Activated CD4-positive, alpha-beta T cell treated with anti-CD3 and anti-CD28 coated beads for 36 hours (primary cell): ENCODE measurements at regions not wholly inside any gene's neighbourhood (a gene's known extent, or its start where the extent isn't known, plus 50 kb on each side); places are given as distances from the start of the nearest gene placed in this dataset.
A peak's percentile ranks its signal among the peaks of the same experiment; 100 is the strongest.

Source experiments
- ATAC-seq: fragments of 200-7000 bp; cut with Tn5 transposase; one replicate; pipeline ENCODE4 v1.10.0; 2021; ENCODE audit warnings: mild to moderate bottlenecking, moderate library complexity
- CTCF ChIA-PET: fragments of 350-600 bp; sonication (Branson Sonifier 250); formaldehyde crosslinking; loops from one replicate; lab custom pipeline; 2021; ENCODE audit warnings: antibody characterized with exemption; lab: Charles Lee
- POLR2A ChIA-PET: fragments of 350-600 bp; sonication (Branson Sonifier 250); formaldehyde crosslinking; loops from one replicate; lab custom pipeline; 2021; ENCODE audit warnings: antibody characterized with exemption, inconsistent platforms; lab: Charles Lee
- DNase-seq: peaks from one replicate; pipeline ENCODE4 v3.0.0-alpha.2; 2020
- H3K27ac Mint-ChIP-seq: one replicate; pipeline ENCODE4 v1.8.0; 2021; ENCODE audit warnings: mixed read lengths
- H3K27me3 Mint-ChIP-seq: one replicate; pipeline ENCODE4 v1.8.0; 2021; ENCODE audit warnings: mixed read lengths
- H3K36me3 Mint-ChIP-seq: one replicate; pipeline ENCODE4 v1.8.0; 2021; ENCODE audit warnings: low read depth, mixed read lengths
- H3K4me1 Mint-ChIP-seq: one replicate; pipeline ENCODE4 v1.8.0; 2021; ENCODE audit warnings: mixed read lengths
- H3K4me3 Mint-ChIP-seq: one replicate; pipeline ENCODE4 v1.8.0; 2021; ENCODE audit warnings: mild to moderate bottlenecking, moderate library complexity, mixed read lengths
- H3K9me3 Mint-ChIP-seq: one replicate; pipeline ENCODE4 v1.8.0; 2021; ENCODE audit warnings: low read depth, mixed read lengths
- intact Hi-C, 2 experiments: fragments of 100-400 bp; cut with DNase I in 1 of 2; cut with micrococcal nuclease in 1 of 2; formaldehyde crosslinking; loops; one replicate each; pipeline versions ENCODE4 v1.14.2 to v1.15.1; 2022 to 2024; cut with DNase I, micrococcal nuclease

DNA sequence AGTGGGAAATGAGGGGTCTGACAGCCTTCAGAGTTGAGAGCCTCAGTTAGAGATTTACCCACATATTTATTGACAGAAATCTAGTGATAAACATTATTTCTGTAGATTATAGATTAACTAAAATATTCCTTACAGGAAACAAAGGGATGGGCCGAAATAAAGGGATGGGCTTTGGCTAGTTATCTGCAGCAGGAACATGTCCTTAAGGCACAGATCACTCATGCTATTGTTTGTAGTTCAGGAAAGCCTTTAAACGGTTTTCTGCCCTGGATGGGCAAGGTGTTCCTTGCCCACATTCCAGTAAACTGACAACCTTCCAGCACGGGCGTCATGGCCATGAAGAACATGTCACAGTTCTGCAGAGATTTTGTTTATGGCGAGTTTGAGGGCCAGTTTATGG, 154.8 kb upstream of the TOM1L1 start:
- no peaks in the 10 kb centered on the region for H3K27me3 Mint-ChIP-seq
- no peak overlapping the region for H3K4me3 Mint-ChIP-seq
- no peak for ATAC-seq
- H3K27ac Mint-ChIP-seq = no peak overlapping the region
- ChIA-PET POLR2A (no interaction called here), CTCF (no interaction called here)
- peaks cover 11% of the 10 kb centered on the region for H3K9me3 Mint-ChIP-seq
- intact Hi-C loops = no loop called here
- H3K36me3 Mint-ChIP-seq = no peaks in the 10 kb centered on the region
- no peaks in the 10 kb centered on the region for H3K4me1 Mint-ChIP-seq
- DNase-seq = no peak

DNA sequence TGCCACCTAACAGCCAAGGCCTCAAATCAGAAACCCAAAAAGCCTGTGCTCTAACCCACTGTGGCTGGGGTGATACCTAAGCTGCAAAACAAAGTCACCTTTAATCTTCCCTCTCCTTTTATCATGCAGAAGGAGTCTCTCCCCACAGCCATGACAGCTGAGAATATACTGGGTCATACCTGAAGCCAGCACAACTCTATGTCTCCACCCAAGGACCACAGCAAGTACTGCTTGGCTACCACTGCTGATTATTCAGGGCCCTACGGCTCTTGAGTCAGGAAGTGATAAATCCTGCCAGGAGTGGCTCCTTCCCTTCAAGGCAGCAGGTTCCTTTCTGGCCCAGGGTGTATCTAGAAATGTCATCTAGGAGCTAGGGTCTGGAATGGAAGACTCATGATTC, 151.5 kb upstream of the TOM1L1 start:
- POLR2A ChIA-PET = no interaction called here
- ATAC-seq (no peak), DNase-seq (no peak)
- peaks cover 2% of the 10 kb centered on the region for H3K27me3 Mint-ChIP-seq
- no peaks in the 10 kb centered on the region for H3K4me1 Mint-ChIP-seq
- H3K4me3 Mint-ChIP-seq = no peak overlapping the region
- H3K9me3 Mint-ChIP-seq = peaks cover 9% of the 10 kb centered on the region
- no peak overlapping the region for H3K27ac Mint-ChIP-seq
- intact Hi-C loops = no loop called here
- no peaks in the 10 kb centered on the region for H3K36me3 Mint-ChIP-seq
- CTCF ChIA-PET = interaction anchor here (0.8 kb wide), 1 partner anchor 488 kb away, joined by 3 read pairs; no protein-coding TSS in a partner anchor

DNA sequence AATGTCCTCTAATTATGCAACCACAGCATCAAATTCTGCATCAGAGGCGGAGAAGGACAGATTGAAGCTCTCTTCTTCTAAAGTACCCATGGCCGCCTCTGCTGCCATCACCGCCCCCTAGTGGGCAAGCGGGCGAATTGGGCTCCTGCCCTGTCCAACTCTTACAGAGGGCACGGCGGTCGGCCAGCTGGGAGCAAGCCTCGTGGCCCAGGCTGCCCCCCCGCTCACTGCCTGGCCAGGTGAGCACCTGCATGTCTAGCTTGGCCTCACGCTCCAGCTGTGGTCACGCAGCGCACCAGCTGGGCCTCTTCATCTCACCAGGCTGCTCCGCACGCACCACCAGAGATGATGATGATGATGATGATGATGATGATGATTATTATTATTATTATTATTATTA, 146.1 kb upstream of the TOM1L1 start:
- ChIA-PET CTCF (no interaction called here), POLR2A (no interaction called here)
- H3K27ac Mint-ChIP-seq = no peak overlapping the region
- H3K27me3 Mint-ChIP-seq = peaks cover 2% of the 10 kb centered on the region
- DNase-seq (peak; percentile 36), ATAC-seq (no peak)
- intact Hi-C loops = no loop called here
- H3K9me3 Mint-ChIP-seq = no peaks in the 10 kb centered on the region
- H3K4me3 Mint-ChIP-seq = no peak overlapping the region
- no peaks in the 10 kb centered on the region for H3K4me1 Mint-ChIP-seq
- no peaks in the 10 kb centered on the region for H3K36me3 Mint-ChIP-seq

DNA sequence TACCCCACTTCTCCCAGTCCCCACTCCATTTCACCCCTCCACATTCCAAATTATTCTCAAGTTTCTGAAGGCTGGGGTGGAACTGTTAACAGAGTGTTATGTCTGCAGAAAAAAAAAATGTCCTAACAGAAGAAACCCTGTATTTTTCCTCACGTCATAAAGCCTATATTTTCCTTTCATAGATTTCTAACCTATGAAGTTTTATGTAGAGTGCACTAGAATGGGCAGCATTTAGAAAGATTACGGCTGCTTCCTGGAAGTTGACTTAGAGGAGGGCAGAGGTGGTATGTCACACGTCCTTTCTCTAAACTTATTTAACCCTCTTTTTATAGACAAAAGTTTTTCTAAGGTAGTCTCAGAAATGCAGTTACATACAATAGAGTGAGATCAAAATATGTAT, 139.8 kb upstream of the TOM1L1 start:
- intact Hi-C loops = no loop called here
- DNase-seq = no peak
- no peaks in the 10 kb centered on the region for H3K4me1 Mint-ChIP-seq
- peaks cover 2% of the 10 kb centered on the region for H3K9me3 Mint-ChIP-seq
- H3K27ac Mint-ChIP-seq = no peak overlapping the region
- no peaks in the 10 kb centered on the region for H3K27me3 Mint-ChIP-seq
- no peak for ATAC-seq
- no peaks in the 10 kb centered on the region for H3K36me3 Mint-ChIP-seq
- ChIA-PET POLR2A (no interaction called here), CTCF (no interaction called here)
- H3K4me3 Mint-ChIP-seq = no peak overlapping the region

DNA sequence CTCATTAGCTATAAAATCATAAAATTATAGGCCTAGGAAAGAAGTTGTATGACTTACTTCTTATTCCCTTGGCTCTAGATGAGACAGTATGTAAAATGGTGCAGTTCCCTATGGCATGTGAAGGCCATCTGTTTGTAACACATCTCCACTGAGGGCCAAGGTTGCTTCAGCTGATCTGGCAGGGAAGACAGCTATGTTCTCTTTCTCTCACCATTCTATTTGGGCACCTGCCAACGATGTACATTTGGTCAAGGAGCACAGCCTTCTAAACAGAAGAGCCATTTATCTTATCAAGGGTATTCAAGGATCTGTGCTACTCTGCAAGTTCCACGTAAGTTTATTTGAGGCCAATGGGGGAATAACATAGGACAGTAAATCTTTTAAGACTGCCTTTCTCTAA, 129.8 kb upstream of the TOM1L1 start:
- Mint-ChIP-seq H3K9me3 (peaks cover 2% of the 10 kb centered on the region), H3K4me3 (no peak overlapping the region), H3K4me1 (no peaks in the 10 kb centered on the region), H3K36me3 (no peaks in the 10 kb centered on the region), H3K27me3 (peaks cover 3% of the 10 kb centered on the region), H3K27ac (no peak overlapping the region)
- ATAC-seq (no peak), DNase-seq (no peak)
- CTCF ChIA-PET = no interaction called here
- POLR2A ChIA-PET = no interaction called here
- intact Hi-C loops = no loop called here

DNA sequence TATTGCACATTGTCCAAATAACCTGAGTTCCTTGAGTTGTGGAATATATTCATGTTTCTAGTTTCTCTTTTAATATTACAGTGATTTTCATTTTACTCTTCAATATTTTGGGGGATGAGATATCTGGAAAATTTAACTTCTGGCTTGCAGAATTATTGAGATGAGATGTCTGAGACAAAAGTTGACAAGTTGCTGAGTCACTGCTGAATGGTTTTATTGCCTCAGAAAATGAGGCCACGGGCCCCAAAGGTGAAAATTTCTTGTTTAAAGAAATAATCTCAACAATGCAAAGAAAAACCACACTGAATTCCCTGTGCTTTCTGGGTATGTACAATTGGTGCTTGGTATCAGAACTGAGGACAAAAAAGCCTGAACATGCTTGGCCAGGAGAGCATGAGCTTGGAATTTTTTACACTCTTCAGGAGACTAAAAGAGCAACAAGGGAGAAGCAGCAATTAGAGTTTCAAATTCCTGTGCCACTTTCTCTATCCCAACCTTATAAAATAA, 129.2 kb upstream of the TOM1L1 start:
- H3K4me1 Mint-ChIP-seq = no peaks in the 10 kb centered on the region
- no peak overlapping the region for H3K27ac Mint-ChIP-seq
- H3K4me3 Mint-ChIP-seq = no peak overlapping the region
- ATAC-seq = no peak
- DNase-seq = no peak
- POLR2A ChIA-PET = no interaction called here
- peaks cover 2% of the 10 kb centered on the region for H3K9me3 Mint-ChIP-seq
- intact Hi-C loops = no loop called here
- H3K36me3 Mint-ChIP-seq = no peaks in the 10 kb centered on the region
- CTCF ChIA-PET = interaction anchor here (1.0 kb wide), 1 partner anchor 16 kb away, joined by 3 read pairs; no protein-coding TSS in a partner anchor
- H3K27me3 Mint-ChIP-seq = peaks cover 3% of the 10 kb centered on the region

DNA sequence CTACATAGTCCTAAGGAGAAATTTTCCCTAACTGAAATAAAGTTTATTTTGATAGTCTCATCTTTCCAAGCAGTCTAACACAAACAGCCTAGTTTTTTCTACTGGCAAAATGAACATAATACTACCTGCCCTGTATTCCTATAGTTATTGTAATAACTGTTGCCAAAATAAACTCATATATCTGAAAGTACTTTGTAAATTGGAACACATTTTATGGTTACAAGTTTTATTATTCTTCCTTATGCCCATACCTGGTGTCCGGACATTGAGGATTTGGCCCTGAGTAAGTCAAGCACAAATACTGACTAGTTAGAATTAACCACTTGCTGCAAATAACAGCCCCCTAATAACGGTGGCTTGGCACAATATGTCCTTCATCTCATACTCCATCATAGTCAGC, 120.4 kb upstream of the TOM1L1 start:
- Mint-ChIP-seq H3K27me3 (peaks cover 2% of the 10 kb centered on the region), H3K27ac (no peak overlapping the region), H3K36me3 (no peaks in the 10 kb centered on the region), H3K9me3 (no peaks in the 10 kb centered on the region), H3K4me1 (no peaks in the 10 kb centered on the region), H3K4me3 (no peak overlapping the region)
- POLR2A ChIA-PET = no interaction called here
- intact Hi-C loops = loop anchor here in 1 of 2 experiments (10.0 kb wide), 1 partner anchor 45 kb away; no protein-coding TSS in a partner anchor
- DNase-seq (no peak), ATAC-seq (no peak)
- CTCF ChIA-PET = interaction anchor here (0.6 kb wide), 1 partner anchor 430 kb away, joined by 3 read pairs; no protein-coding TSS in a partner anchor

DNA sequence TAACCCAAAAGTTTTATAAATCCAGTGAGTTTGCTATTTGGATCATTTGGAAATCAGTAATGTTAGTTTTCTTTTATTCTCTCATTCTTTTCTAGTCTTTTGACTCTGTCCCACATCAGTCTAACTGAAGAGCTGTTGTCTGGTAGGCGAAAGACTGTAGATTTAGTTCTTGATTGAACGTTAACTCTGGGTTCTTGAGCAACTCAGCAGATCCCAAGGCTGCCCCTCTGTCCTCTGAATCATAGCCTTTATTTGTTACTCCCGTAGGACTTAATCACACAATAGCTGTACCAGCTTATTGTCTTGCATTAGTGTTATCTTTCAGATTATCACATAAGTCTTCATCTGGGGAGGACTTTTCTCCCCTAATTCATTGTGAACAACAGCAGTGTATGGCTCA, 119.3 kb upstream of the TOM1L1 start:
- ATAC-seq (no peak), DNase-seq (no peak)
- Mint-ChIP-seq H3K27ac (no peak overlapping the region), H3K27me3 (no peaks in the 10 kb centered on the region), H3K4me1 (no peaks in the 10 kb centered on the region), H3K4me3 (no peak overlapping the region), H3K9me3 (no peaks in the 10 kb centered on the region), H3K36me3 (no peaks in the 10 kb centered on the region)
- ChIA-PET CTCF (interaction anchor here (0.6 kb wide), 1 partner anchor 110 kb away, joined by 4 read pairs; no protein-coding TSS in a partner anchor), POLR2A (no interaction called here)
- intact Hi-C loops = loop anchor here in 1 of 2 experiments (10.0 kb wide), 1 partner anchor 47 kb away; no protein-coding TSS in a partner anchor

DNA sequence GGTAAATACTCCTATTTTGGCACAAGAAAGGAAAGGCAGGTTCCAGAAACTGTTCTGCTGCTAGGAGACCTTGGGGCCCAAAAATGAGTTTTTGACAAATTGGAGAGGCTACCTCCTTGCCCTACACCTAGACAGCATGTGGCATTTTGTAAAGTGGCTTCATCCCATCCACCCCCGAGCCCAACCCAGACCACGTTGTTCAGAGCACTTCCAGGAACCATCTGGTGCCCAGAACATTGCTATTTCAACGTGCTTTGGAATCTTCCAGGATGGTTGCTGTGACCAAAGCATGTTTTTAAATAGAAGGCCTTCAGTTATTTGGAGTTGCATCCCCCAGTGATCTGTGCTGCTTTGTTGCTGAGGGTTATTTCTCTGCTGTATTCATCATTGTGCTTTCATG, 116.3 kb upstream of the TOM1L1 start:
- no peak overlapping the region for H3K4me3 Mint-ChIP-seq
- DNase-seq (no peak), ATAC-seq (no peak)
- ChIA-PET POLR2A (no interaction called here), CTCF (no interaction called here)
- no peaks in the 10 kb centered on the region for H3K4me1 Mint-ChIP-seq
- H3K36me3 Mint-ChIP-seq = no peaks in the 10 kb centered on the region
- no peak overlapping the region for H3K27ac Mint-ChIP-seq
- H3K9me3 Mint-ChIP-seq = no peaks in the 10 kb centered on the region
- intact Hi-C loops = loop anchor here in 1 of 2 experiments (10.0 kb wide), 1 partner anchor 50 kb away; no protein-coding TSS in a partner anchor
- no peaks in the 10 kb centered on the region for H3K27me3 Mint-ChIP-seq

DNA sequence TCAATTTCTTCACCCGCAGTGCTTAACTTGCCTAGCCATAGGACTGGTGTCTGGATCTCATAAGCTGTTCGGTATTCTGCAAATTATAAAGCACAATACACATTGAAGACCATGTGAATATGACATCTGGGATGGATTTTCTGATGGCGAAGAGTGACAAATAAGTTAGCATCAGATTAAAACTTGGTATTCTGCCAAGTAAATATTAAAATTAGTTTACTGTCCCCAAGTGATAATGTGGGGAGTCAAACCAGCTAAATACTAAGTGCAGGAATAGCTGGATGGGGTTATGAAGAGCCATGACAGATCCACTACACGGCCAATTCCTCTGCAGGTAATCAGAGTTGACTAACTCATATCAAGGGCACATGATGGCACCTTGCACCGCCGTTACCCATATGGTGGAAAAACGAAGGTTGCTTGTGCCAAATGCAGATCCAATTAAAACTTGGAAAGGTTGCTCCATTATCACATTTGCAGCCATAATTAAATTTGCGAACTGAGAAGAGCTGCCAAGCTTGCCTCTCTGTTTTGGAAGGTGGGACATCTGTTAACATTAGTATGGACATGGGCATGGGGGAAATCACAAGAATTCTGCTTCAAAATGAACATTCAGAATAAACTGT, 114.9 kb upstream of the TOM1L1 start:
- Mint-ChIP-seq H3K9me3 (no peaks in the 10 kb centered on the region), H3K4me3 (no peak overlapping the region), H3K4me1 (no peaks in the 10 kb centered on the region), H3K27me3 (no peaks in the 10 kb centered on the region), H3K27ac (no peak overlapping the region), H3K36me3 (no peaks in the 10 kb centered on the region)
- DNase-seq = no peak
- ChIA-PET CTCF (no interaction called here), POLR2A (no interaction called here)
- intact Hi-C loops = loop anchor here in 1 of 2 experiments (10.0 kb wide), 1 partner anchor 51 kb away; no protein-coding TSS in a partner anchor
- ATAC-seq = no peak

DNA sequence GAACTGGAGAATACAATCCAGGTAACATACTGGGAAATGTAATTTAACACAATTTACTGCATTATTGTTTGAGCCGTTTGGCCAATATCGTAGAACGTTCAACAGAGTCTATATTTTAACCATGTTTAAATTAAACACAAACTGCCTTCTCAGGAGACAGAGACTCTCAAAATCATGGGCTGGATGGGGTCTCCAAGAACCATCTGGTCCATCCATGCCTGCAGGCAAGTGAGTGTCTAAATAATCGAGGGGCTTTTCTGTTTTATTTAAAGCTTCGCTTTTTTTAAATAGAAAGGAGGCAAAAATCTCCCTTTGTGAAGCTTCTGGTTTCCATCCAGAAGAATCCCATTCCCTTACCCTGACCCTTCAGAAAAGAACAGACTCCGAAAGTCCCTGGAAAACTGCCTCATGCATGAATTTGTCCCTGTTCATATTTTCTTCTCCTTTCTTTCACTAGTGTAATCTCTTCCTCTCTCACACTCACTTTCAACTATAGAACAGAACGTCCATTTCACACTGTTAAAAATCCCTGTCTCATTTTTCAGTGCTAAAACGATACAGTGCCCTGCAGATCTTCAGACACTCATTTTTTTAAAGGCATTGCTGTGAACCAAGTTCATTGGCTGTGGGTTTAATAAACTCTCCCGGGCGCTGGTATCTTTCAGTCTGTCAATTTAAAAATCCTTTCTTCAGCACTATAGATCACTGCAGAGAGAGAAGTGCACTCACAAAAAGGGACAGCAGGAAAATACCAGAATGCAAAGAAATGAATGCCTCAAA, 111.4 kb upstream of the TOM1L1 start:
- POLR2A ChIA-PET = no interaction called here
- CTCF ChIA-PET = no interaction called here
- no peak overlapping the region for H3K4me3 Mint-ChIP-seq
- intact Hi-C loops = loop anchor here in 1 of 2 experiments (10.0 kb wide), 1 partner anchor 54 kb away; no protein-coding TSS in a partner anchor
- no peaks in the 10 kb centered on the region for H3K27me3 Mint-ChIP-seq
- no peaks in the 10 kb centered on the region for H3K9me3 Mint-ChIP-seq
- ATAC-seq (no peak), DNase-seq (no peak)
- no peaks in the 10 kb centered on the region for H3K36me3 Mint-ChIP-seq
- no peak overlapping the region for H3K27ac Mint-ChIP-seq
- H3K4me1 Mint-ChIP-seq = no peaks in the 10 kb centered on the region
